PC-9 (cell line): ENCODE measurements at regions not wholly inside any gene's neighbourhood (a gene's known extent, or its start where the extent isn't known, plus 50 kb on each side); places are given as distances from the start of the nearest gene placed in this dataset.

Source experiments
- EZH2 ChIP-seq: fragments of 200-600 bp; sonication (generic); IDR thresholded peaks from 2 replicates; pipeline ENCODE4 v1.8.0; 2017; ENCODE audit warnings: antibody characterized with exemption, low read depth
- TF ChIP-seq, protein P1 (sequence below): fragments of 200-600 bp; sonication (generic); conservative IDR thresholded peaks from 2 replicates; pipeline ENCODE4 v1.6.1; 2017; ENCODE audit warnings: mixed run types, antibody characterized with exemption, mild to moderate bottlenecking, moderate library complexity

DNA sequence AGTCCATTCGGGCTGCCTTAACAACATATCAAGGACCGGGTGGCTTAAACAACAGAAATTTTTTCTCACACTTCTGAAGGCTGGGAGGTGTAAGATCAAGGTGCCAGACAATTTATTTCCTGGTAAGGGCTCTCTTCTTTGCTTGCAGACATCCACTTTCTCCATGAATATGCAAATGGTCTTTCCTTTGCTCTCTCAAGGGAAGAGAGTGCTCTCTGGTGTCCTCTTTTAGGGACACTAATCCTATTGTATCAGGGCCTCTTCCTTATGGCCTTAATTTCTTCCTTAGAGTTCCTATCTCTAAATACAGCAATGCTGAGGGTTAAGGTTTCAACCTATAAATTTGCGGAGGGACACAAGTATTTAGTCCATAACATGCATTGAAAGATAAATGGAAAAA is 770.8 kb downstream of the DSC3 start:
- TF ChIP-seq EZH2: no peak
- TF ChIP-seq, protein P1, sequence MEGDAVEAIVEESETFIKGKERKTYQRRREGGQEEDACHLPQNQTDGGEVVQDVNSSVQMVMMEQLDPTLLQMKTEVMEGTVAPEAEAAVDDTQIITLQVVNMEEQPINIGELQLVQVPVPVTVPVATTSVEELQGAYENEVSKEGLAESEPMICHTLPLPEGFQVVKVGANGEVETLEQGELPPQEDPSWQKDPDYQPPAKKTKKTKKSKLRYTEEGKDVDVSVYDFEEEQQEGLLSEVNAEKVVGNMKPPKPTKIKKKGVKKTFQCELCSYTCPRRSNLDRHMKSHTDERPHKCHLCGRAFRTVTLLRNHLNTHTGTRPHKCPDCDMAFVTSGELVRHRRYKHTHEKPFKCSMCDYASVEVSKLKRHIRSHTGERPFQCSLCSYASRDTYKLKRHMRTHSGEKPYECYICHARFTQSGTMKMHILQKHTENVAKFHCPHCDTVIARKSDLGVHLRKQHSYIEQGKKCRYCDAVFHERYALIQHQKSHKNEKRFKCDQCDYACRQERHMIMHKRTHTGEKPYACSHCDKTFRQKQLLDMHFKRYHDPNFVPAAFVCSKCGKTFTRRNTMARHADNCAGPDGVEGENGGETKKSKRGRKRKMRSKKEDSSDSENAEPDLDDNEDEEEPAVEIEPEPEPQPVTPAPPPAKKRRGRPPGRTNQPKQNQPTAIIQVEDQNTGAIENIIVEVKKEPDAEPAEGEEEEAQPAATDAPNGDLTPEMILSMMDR: no peak
